HUES6 (cell line): ENCODE measurements at regions not wholly inside any gene's neighbourhood (a gene's known extent, or its start where the extent isn't known, plus 50 kb on each side); places are given as distances from the start of the nearest gene placed in this dataset.
"Not testable (repeated sequence)": the region's sequence is repeated elsewhere in the genome, so short reads cannot be mapped to it uniquely, and the experiment has no call there.

Experiments used
- H3K27ac ChIP-seq: 2 replicates; pipeline ENCODE4 v1.7.0; 2013; ENCODE audit warnings: low read depth, mild to moderate bottlenecking, low read length, inconsistent platforms
- H3K27me3 ChIP-seq: 2 replicates; pipeline ENCODE4 v1.6.1; 2013; ENCODE audit warnings: low read length; ENCODE audit not compliant: control insufficient read depth, insufficient read depth
- H3K36me3 ChIP-seq: 2 replicates; pipeline ENCODE4 v1.6.1; 2013; ENCODE audit warnings: low read length; ENCODE audit not compliant: control insufficient read depth, insufficient read depth
- H3K4me1 ChIP-seq: 2 replicates; pipeline ENCODE4 v1.6.1; 2013; ENCODE audit warnings: low read length; ENCODE audit not compliant: control insufficient read depth, insufficient read depth
- H3K4me3 ChIP-seq: 2 replicates; pipeline ENCODE4 v1.5.1; 2013; ENCODE audit warnings: low read depth, low read length
- H3K9ac ChIP-seq: one replicate; pipeline ENCODE4 v1.6.1; 2013; ENCODE audit warnings: mild to moderate bottlenecking, low read length
- H3K9me3 ChIP-seq: 2 replicates; pipeline ENCODE4 v1.6.1; 2013; ENCODE audit warnings: low read depth, low read length; ENCODE audit not compliant: control insufficient read depth, insufficient read depth

DNA sequence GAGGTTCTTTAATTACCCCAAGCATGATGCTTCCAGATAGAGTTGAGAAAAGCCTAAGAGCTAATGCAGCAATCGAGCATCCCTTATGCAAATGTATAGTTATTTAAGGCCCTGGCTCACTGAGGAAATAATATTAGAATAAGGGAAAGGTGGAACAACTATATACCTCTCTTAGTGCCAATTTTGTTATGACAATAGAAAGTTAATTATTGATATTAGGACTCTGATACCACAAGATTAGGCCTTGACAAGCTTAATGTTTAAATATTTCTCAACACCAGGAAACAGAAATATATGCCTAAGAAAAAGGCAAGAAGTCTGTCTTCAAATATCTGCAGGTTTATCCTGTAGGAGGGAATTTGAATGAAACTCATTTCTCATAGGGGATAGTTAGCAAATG, 371.0 kb downstream of the PRELID2 start:
- H3K4me1 ChIP-seq = no peaks in the 10 kb centered on the region
- no peaks in the 10 kb centered on the region for H3K36me3 ChIP-seq
- H3K27me3 ChIP-seq = no peaks in the 10 kb centered on the region
- H3K9me3 ChIP-seq = no peaks in the 10 kb centered on the region
- no peak overlapping the region for H3K27ac ChIP-seq
- H3K4me3 ChIP-seq = no peak overlapping the region
- H3K9ac ChIP-seq = no peak overlapping the region

DNA sequence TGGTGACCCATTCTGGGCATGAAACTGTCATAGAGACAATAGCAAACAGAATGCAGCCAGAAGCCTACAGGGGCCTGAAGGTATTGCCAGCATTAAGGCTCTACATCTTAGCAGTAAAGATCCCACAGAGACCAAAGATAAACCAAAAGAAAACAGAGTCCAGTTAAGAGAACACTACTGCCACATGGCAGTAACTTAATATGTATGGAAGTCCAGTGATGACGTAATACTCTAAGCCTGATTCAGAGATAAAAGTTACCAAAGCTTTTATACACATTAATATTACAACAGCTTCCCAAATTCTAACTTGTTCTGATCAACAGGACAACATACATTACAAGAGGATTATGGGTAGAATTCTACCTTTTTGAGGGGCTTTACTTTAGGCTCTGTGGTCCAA, 371.5 kb downstream of the PRELID2 start:
- no peaks in the 10 kb centered on the region for H3K9me3 ChIP-seq
- H3K36me3 ChIP-seq = no peaks in the 10 kb centered on the region
- no peak overlapping the region for H3K27ac ChIP-seq
- H3K27me3 ChIP-seq = no peaks in the 10 kb centered on the region
- no peak overlapping the region for H3K4me3 ChIP-seq
- no peaks in the 10 kb centered on the region for H3K4me1 ChIP-seq
- H3K9ac ChIP-seq = no peak overlapping the region

GRCh38 chr5:145462525-145462924, 372.6 kb downstream of the PRELID2 start:
- Histone ChIP-seq H3K36me3 (no peaks in the 10 kb centered on the region), H3K4me1 (no peaks in the 10 kb centered on the region), H3K27ac (no peak overlapping the region), H3K4me3 (no peak overlapping the region), H3K27me3 (no peaks in the 10 kb centered on the region), H3K9me3 (no peaks in the 10 kb centered on the region), H3K9ac (no peak overlapping the region)

DNA sequence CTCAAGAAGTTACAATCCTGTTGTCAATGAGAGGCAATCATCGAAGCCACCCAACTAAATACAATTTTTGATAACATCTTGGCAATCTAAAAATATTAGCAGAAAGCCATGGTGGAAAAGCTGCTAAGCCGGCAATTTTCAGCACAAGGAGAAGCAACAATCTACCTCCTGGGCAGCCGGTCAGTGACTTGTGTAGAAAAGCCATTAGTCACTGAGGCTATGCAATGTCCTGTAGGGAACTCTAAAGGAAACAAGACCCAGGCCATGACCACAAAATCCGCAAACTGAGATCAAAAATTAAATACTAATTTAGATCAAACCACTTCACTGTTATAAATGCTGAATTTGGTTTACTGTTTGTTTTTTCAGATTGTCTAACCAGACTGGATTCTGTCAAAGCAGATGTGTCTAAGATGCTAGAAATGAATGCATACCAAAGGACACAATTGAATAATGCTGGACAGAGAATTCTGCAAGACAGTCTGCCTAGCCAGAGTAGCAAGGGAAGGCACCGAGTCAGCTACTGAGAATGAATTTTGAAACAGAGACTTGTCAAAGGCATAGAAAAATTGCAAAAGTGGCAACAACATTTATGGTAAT, 384.8 kb downstream of the PRELID2 start:
- no peaks in the 10 kb centered on the region for H3K9me3 ChIP-seq
- no peaks in the 10 kb centered on the region for H3K4me1 ChIP-seq
- no peak overlapping the region for H3K4me3 ChIP-seq
- no peaks in the 10 kb centered on the region for H3K27me3 ChIP-seq
- H3K36me3 ChIP-seq = no peaks in the 10 kb centered on the region
- H3K9ac ChIP-seq = no peak overlapping the region
- no peak overlapping the region for H3K27ac ChIP-seq

DNA sequence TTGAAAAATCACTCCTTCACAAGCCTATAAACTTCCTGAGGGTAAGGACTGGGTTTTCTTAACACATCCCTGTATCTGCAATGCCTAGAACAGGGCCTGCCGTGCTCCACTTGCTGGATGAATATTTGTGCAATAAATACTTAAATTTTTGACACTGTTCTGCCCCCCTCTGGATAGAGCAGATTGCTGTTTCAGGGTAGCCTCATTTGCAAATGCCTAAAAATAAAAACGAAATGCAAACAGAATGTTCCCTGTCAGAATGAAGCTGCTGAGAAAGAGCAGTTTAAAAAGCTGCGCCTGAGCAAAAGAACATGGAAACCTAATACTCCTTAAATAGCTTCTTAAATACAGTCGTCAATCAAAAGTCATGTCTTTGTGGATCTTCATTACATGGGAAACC, 385.3 kb downstream of the PRELID2 start:
- H3K27ac ChIP-seq = no peak overlapping the region
- H3K36me3 ChIP-seq = no peaks in the 10 kb centered on the region
- H3K9ac ChIP-seq = no peak overlapping the region
- H3K9me3 ChIP-seq = no peaks in the 10 kb centered on the region
- H3K4me3 ChIP-seq = no peak overlapping the region
- no peaks in the 10 kb centered on the region for H3K4me1 ChIP-seq
- H3K27me3 ChIP-seq = no peaks in the 10 kb centered on the region

DNA sequence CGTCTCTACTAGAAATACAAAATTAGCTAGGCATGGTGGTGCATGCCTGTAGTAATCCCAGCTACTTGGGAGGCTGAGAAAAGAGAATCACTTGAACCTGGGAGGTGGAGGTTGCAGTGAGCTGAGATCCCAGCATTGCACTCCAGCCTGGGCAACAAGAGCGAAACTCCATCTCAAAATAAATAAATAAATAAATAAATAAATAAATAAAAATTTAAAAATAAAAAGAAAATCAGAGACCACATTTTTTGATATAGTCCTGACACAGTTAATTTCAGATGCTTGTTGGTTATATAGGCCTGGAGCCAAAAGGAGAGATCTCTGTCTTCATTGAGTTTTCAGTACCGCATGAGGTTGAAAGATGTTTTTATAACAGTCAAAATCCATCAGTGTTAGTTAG, 388.3 kb downstream of the PRELID2 start:
- not testable (repeated sequence) for H3K9ac ChIP-seq, H3K9me3 ChIP-seq, H3K4me3 ChIP-seq, H3K36me3 ChIP-seq, H3K4me1 ChIP-seq, H3K27ac ChIP-seq, H3K27me3 ChIP-seq

- H3K27ac ChIP-seq = no peak overlapping the region
- no peaks in the 10 kb centered on the region for H3K27me3 ChIP-seq
- no peaks in the 10 kb centered on the region for H3K9me3 ChIP-seq
- no peak overlapping the region for H3K9ac ChIP-seq
- no peak overlapping the region for H3K4me3 ChIP-seq
- H3K4me1 ChIP-seq = no peaks in the 10 kb centered on the region
- H3K36me3 ChIP-seq = no peaks in the 10 kb centered on the region
These were observed 388.7 kb downstream of the PRELID2 start for GRCh38 chr5:145446412-145446811.

DNA sequence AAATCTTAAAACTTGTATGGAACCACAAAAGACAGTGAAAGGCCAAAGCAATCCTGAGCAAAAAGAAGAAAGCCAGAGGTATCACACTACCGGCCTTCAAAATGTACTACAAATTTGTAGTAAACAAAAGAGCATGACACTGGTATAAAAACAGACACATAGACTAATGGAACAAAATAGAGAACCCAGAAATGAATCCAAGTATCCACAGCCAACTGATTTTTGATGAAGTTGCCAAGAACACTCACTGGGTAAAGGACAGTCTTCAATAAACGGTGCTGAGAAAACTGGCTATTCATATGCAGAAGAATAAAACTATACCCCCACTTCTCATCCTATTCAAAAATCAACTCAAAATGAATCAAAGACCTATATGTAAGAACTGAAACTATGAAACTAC, 390.1 kb downstream of the PRELID2 start:
- Histone ChIP-seq H3K36me3 (no peaks in the 10 kb centered on the region), H3K9me3 (no peaks in the 10 kb centered on the region), H3K27ac (no peak overlapping the region), H3K4me1 (no peaks in the 10 kb centered on the region), H3K9ac (no peak overlapping the region), H3K27me3 (no peaks in the 10 kb centered on the region), H3K4me3 (no peak overlapping the region)

DNA sequence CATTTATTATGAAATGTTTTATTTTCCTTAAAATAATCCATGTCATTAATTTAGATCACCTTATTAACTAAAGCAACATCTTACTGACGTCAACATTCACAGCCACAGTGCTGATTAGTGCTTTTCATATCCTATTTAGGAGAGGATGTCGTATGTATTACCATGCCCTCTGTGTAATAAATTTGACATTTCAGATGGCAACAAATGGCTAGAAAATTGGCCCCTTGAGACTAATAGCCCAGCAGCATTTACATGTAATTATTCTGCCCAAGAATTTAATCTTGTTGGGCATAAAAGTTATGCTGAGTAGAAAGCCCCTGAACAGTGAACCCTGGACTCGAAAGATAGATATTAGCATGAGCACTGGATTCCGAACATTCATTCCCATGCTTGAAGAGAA, 391.2 kb downstream of the PRELID2 start:
- no peaks in the 10 kb centered on the region for H3K36me3 ChIP-seq
- no peaks in the 10 kb centered on the region for H3K9me3 ChIP-seq
- no peak overlapping the region for H3K27ac ChIP-seq
- no peak overlapping the region for H3K4me3 ChIP-seq
- no peak overlapping the region for H3K9ac ChIP-seq
- H3K4me1 ChIP-seq = no peaks in the 10 kb centered on the region
- H3K27me3 ChIP-seq = no peaks in the 10 kb centered on the region

- H3K36me3 ChIP-seq = no peaks in the 10 kb centered on the region
- H3K27ac ChIP-seq = no peak overlapping the region
- H3K4me3 ChIP-seq = no peak overlapping the region
- no peak overlapping the region for H3K9ac ChIP-seq
- no peaks in the 10 kb centered on the region for H3K9me3 ChIP-seq
- H3K27me3 ChIP-seq = no peaks in the 10 kb centered on the region
- H3K4me1 ChIP-seq = no peaks in the 10 kb centered on the region
These were observed 391.8 kb downstream of the PRELID2 start for GRCh38 chr5:145443366-145443765.

GRCh38 chr5:145442661-145443060, 392.5 kb downstream of the PRELID2 start:
- H3K36me3 ChIP-seq, H3K9me3 ChIP-seq, H3K9ac ChIP-seq, H3K4me1 ChIP-seq, H3K27me3 ChIP-seq, H3K4me3 ChIP-seq, H3K27ac ChIP-seq: not testable (repeated sequence)

DNA sequence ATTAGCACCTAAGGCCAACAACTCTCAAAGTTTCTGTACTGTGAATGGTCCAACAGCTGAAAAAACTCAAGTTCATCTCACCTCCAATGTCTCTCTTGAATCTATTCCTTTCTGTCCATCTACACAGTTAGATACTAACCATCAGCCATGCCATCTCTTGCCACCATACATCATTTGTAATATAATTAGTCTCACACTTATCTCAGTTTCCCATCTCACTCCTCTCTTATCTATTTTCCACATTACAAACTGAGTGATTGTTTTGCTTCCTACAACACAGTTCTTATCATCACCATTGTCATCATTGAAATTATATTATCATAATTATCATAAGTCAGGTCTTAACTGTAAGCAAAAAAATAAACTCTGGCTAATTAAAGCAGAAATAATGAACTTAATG, 393.9 kb downstream of the PRELID2 start:
- Histone ChIP-seq H3K27me3 (no peaks in the 10 kb centered on the region), H3K9ac (no peak overlapping the region), H3K27ac (no peak overlapping the region), H3K4me3 (no peak overlapping the region), H3K36me3 (no peaks in the 10 kb centered on the region), H3K9me3 (no peaks in the 10 kb centered on the region), H3K4me1 (no peaks in the 10 kb centered on the region)
